ENCODE measurements at regions not wholly inside any gene's neighbourhood (a gene's known extent, or its start where the extent isn't known, plus 50 kb on each side); places are given as distances from the start of the nearest gene placed in this dataset.

DNA sequence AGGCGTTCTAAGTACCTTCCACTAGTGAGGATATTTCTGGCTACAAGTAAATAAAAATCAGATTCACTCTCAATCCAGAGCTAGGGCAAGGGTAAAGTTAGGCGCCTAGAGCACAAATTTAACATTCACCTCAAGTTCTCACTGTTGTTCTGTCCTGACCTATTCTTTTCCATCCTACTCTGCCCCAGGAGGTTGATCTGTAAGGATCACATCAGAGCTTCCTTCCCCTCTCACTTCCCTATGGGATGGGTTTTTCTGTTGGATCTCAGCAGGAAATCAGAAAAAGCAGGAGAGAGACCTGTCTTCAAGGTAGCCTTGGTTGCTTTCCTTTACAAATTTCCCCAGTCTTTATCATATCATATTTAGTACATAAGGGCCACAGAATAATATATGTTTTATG lies 316.7 kb downstream of the GABRG2 start:
- H3K27ac Mint-ChIP-seq: no peak overlapping the region
- no peak for ATAC-seq
- peaks cover 4% of the 10 kb centered on the region for H3K9me3 Mint-ChIP-seq
- H3K4me3 Mint-ChIP-seq: no peak overlapping the region
- no peaks in the 10 kb centered on the region for H3K4me1 Mint-ChIP-seq
- no peaks in the 10 kb centered on the region for H3K27me3 Mint-ChIP-seq
- no peak for DNase-seq
- H3K36me3 Mint-ChIP-seq (ENCODE audit: low read depth): no peaks in the 10 kb centered on the region

DNA sequence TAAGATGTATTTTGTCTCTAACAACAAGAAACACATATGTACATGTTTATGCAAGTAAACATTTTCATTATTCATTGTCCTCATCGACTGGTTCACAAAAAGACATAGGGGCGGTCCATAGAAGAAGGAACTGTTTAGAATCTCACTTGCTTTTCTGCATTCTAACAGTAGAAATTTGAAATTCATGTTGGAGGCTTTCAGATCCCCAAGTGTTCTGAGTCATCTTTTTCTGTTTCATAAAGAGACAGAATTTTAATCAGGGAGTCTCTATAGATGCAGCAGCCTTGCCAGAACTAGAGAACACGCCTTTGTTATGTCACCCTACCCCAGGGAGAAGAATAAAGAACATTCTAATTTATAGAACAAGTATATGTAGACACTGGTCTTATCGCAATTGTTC lies 324.3 kb downstream of the GABRG2 start:
- H3K4me1 Mint-ChIP-seq: no peaks in the 10 kb centered on the region
- H3K4me3 Mint-ChIP-seq: no peak overlapping the region

DNA sequence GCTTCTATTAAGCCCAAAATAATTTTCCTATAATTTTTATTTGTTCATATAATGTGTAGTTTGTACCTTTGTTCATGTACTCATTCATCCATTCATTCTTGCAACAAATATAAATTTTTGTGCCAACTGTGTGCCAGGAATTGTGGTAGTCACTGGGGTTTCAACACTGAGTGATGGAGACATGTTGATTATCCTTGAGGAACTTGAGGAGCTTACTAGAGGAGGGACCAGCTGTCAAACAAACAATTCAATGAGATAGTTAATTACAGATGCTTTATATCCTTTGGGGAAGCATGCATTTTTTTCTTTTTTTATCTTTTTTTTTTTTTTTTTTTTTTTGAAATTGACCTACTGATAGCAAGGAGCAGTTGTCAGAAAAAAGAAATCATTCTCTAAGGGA lies 324.8 kb downstream of the GABRG2 start:
- H3K4me3 Mint-ChIP-seq: no peak overlapping the region
- DNase-seq (no peak), ATAC-seq (no peak)
- no peaks in the 10 kb centered on the region for H3K36me3 Mint-ChIP-seq (ENCODE audit: low read depth)
- no peaks in the 10 kb centered on the region for H3K27me3 Mint-ChIP-seq
- no peak overlapping the region for H3K27ac Mint-ChIP-seq
- H3K9me3 Mint-ChIP-seq: peaks cover 21% of the 10 kb centered on the region
- H3K4me1 Mint-ChIP-seq: no peaks in the 10 kb centered on the region

More for the DNA sequence above, 324.3 kb downstream of the GABRG2 start:
- peaks cover 23% of the 10 kb centered on the region for H3K9me3 Mint-ChIP-seq
- H3K27ac Mint-ChIP-seq: no peak overlapping the region
- ATAC-seq (no peak), DNase-seq (no peak)
- H3K27me3 Mint-ChIP-seq: no peaks in the 10 kb centered on the region
- no peaks in the 10 kb centered on the region for H3K36me3 Mint-ChIP-seq (ENCODE audit: low read depth)

DNA sequence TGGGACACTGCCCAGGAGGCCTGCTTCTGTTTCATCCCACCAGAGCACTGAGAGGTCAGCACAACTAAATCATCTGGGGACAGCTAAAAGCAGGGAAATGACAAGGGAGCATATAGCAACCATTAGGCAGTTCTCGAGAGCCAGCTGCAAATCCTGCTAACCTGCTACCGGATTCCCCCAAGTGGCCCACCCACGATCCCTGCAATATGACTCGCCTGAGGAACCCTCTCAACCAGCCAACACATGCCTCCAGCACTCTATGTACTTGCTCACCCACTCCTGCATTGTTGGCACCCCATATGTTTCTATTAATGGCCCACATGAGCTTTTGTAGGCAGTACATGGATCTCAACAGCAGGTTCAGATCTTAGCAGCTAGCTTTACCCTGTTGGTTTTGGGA lies 326.0 kb downstream of the GABRG2 start:
- Mint-ChIP-seq H3K27ac (no peak overlapping the region), H3K36me3 (ENCODE audit: low read depth) (no peaks in the 10 kb centered on the region), H3K27me3 (no peaks in the 10 kb centered on the region), H3K9me3 (peaks cover 21% of the 10 kb centered on the region), H3K4me3 (no peak overlapping the region), H3K4me1 (no peaks in the 10 kb centered on the region)
- DNase-seq (no peak), ATAC-seq (no peak)

DNA sequence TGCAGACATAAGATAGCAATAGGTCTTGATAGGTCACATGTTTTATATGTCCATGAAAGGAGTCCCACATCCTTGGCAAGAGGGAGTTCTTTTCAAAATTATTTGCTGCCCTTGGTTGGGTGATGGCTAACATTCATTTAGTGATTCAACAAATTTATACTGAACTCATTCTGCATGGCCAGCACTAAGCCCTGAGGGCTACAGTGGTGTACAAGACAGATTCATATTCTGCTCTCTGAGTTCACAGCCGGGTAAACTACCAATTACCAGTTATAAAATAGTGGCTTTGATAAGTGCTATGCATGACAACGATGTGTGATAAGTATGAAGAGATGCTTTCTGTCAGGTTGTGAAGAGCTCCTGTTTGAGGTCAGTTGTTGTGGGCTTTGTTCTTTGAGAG lies 340.0 kb downstream of the GABRG2 start:
- H3K27ac Mint-ChIP-seq: no peak overlapping the region
- no peak overlapping the region for H3K4me3 Mint-ChIP-seq
- DNase-seq (no peak), ATAC-seq (no peak)
- H3K27me3 Mint-ChIP-seq: no peaks in the 10 kb centered on the region
- no peaks in the 10 kb centered on the region for H3K4me1 Mint-ChIP-seq
- H3K36me3 Mint-ChIP-seq (ENCODE audit: low read depth): no peaks in the 10 kb centered on the region
- H3K9me3 Mint-ChIP-seq: peaks cover 10% of the 10 kb centered on the region

DNA sequence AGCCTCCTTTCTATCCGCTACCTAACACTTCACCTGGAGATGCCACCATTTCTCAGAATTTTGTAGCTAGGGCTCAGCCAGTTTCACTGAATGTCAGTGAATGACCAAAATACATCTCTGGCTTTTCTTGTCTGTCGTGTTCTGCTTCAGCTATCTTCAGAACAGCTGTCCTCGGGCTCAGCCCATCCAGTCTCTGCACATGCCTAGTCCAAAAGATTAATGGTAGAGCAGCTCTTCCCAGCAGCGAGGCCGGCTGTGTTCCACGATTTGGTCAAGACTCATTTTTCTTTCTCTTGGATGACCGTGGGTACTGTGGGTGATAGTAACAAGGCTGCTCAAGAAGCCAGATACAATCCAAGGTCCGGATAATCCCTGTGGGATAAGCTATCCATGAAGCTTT lies 342.8 kb downstream of the GABRG2 start:
- ATAC-seq (no peak), DNase-seq (no peak)
- Mint-ChIP-seq H3K27me3 (no peaks in the 10 kb centered on the region), H3K4me1 (no peaks in the 10 kb centered on the region), H3K27ac (no peak overlapping the region), H3K9me3 (peaks cover 11% of the 10 kb centered on the region), H3K4me3 (no peak overlapping the region), H3K36me3 (ENCODE audit: low read depth) (no peaks in the 10 kb centered on the region)

DNA sequence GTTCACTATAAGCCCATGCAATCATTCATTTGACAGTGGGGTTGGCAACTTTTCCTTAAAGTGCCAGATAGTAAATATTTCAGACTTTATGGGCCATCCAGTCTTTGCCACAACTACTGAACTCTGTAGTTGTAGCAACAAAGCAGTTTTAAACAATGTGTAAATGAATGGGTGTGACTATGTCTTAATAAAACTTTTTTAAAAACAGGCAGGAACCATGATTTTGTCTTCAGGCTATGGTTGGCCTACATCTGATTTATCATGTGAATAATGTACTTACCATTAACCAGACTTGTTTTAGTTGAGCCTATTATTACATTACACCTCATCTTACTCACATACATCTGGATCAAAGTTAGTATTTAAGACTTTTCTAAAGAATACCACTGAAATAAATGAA lies 361.6 kb downstream of the GABRG2 start:
- DNase-seq: no peak
- Mint-ChIP-seq H3K27ac (no peak overlapping the region), H3K4me1 (no peaks in the 10 kb centered on the region), H3K9me3 (no peaks in the 10 kb centered on the region), H3K4me3 (no peak overlapping the region), H3K27me3 (no peaks in the 10 kb centered on the region), H3K36me3 (ENCODE audit: low read depth) (no peaks in the 10 kb centered on the region)
- no peak for ATAC-seq

DNA sequence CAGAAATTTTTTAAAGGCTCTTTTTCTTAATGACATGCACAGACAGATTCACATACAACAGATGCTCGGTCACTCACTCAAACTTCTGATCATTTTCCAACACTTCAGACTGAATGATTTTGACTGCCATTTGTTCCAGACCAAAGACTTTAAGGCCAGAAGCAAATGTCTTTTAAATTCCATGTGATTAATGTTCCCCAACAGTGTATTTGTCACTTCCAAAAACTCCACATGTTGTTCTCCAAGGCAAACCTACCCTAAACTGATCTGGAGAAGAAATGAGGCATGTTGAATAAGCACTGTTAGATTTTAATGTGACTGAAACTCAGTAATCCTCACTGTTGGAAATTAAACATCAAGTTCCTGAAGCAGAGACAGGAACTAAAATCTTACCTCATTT lies 366.7 kb downstream of the GABRG2 start:
- Mint-ChIP-seq H3K27me3 (no peaks in the 10 kb centered on the region), H3K27ac (no peak overlapping the region), H3K9me3 (peaks cover 18% of the 10 kb centered on the region), H3K4me1 (no peaks in the 10 kb centered on the region), H3K4me3 (no peak overlapping the region), H3K36me3 (ENCODE audit: low read depth) (no peaks in the 10 kb centered on the region)
- ATAC-seq: no peak
- no peak for DNase-seq

DNA sequence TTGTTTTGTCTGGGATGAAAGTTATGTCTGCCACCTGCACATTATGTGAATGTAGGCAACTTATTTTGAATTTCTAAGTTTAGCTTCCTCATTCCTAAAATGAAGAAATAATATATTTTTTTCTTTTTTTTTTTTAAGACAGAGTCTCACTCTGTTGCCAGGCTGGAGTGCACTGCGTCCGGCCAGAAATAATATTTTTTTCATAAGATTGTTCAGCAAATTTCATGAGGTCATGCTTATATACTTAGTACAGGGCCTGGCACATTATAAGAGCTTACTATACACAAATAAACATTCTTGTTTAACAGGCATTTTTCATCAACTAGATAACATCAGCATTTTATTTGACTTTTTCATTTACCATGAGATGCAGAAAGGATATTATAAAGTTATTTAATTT lies 368.5 kb downstream of the GABRG2 start:
- peaks cover 23% of the 10 kb centered on the region for H3K9me3 Mint-ChIP-seq
- H3K27ac Mint-ChIP-seq: no peak overlapping the region

DNA sequence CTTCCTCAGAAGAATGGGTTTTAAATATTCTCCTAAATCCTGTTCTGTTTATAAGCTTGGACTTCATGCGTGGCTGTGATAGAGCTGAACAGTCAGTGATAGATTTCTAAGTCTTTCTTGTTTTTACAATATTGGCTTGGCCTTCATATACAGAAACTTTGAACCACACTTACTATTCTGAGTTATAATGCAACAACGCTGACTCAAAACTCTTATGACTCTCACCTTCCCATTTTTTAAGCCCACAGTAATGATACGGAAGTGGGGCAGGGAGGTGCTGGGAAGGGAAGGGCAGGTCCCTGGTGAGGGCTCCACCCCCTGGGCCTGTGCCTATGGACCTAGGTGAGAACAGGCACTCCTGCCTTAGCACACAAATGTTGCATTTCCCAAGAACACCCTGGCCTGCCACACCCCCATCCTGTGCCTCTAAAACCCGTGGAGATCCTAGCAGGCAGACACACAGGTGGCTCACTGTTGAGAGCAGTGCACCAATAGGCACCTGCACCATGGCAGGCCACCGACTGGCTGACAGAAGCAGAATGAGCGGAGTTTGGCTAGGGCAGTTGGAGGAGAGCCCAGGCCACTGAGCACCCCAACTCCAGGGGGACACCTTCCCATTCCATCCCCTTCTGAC lies 376.7 kb downstream of the GABRG2 start:
- Mint-ChIP-seq H3K4me3 (no peak overlapping the region), H3K27me3 (no peaks in the 10 kb centered on the region), H3K36me3 (ENCODE audit: low read depth) (no peaks in the 10 kb centered on the region), H3K4me1 (no peaks in the 10 kb centered on the region), H3K27ac (no peak overlapping the region), H3K9me3 (peaks cover 5% of the 10 kb centered on the region)
- DNase-seq: no peak
- ATAC-seq: no peak

More for the DNA sequence above, 368.5 kb downstream of the GABRG2 start:
- H3K36me3 Mint-ChIP-seq (ENCODE audit: low read depth): no peaks in the 10 kb centered on the region
- ATAC-seq: no peak
- no peaks in the 10 kb centered on the region for H3K27me3 Mint-ChIP-seq
- DNase-seq: no peak
- H3K4me3 Mint-ChIP-seq: no peak overlapping the region
- no peaks in the 10 kb centered on the region for H3K4me1 Mint-ChIP-seq

DNA sequence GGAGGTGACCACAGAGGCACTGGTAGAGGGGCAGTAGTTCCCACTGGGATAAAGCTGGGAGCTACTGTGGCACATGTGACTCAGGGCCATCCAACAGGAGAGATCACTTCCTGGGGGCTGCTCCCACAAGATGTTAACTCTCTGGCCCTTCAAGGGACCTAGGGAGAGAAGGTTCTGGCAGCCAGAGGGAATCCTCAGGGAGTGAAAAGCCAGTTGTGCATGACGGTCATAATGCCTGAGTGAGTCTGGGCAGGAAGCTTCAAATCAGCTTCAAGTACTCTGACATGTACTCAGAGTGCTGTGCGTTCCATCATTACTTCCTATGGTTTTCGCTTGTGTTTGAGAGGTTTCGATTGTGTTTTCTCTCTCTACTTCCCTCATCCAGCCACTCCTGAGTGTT lies 388.5 kb downstream of the GABRG2 start:
- DNase-seq (no peak), ATAC-seq (no peak)
- H3K4me1 Mint-ChIP-seq: no peaks in the 10 kb centered on the region
- H3K9me3 Mint-ChIP-seq: peaks cover 25% of the 10 kb centered on the region
- H3K4me3 Mint-ChIP-seq: no peak overlapping the region
- no peaks in the 10 kb centered on the region for H3K27me3 Mint-ChIP-seq
- H3K36me3 Mint-ChIP-seq (ENCODE audit: low read depth): no peaks in the 10 kb centered on the region
- no peak overlapping the region for H3K27ac Mint-ChIP-seq

DNA sequence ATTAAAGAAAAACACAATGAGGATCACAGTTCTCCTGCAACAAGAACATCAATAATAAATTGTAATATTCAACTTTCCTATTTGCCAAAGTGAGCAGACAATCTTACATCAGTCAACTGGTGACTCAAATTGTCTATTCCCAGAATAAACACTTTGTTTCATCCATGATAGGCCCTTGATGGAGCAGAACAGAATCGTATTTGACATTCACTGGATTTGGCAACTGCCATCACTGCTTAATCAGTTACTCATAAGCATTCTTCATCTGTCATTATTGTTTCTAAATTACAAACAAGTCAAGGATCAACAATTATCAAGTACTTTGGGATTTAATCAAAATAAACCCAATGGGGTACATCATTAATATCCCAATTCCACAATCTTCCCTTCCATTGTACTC lies 398.4 kb downstream of the GABRG2 start:
- Mint-ChIP-seq H3K27me3 (no peaks in the 10 kb centered on the region), H3K9me3 (peaks cover 12% of the 10 kb centered on the region), H3K27ac (no peak overlapping the region), H3K4me3 (no peak overlapping the region), H3K36me3 (ENCODE audit: low read depth) (no peaks in the 10 kb centered on the region), H3K4me1 (no peaks in the 10 kb centered on the region)
- DNase-seq: no peak
- ATAC-seq: no peak

DNA sequence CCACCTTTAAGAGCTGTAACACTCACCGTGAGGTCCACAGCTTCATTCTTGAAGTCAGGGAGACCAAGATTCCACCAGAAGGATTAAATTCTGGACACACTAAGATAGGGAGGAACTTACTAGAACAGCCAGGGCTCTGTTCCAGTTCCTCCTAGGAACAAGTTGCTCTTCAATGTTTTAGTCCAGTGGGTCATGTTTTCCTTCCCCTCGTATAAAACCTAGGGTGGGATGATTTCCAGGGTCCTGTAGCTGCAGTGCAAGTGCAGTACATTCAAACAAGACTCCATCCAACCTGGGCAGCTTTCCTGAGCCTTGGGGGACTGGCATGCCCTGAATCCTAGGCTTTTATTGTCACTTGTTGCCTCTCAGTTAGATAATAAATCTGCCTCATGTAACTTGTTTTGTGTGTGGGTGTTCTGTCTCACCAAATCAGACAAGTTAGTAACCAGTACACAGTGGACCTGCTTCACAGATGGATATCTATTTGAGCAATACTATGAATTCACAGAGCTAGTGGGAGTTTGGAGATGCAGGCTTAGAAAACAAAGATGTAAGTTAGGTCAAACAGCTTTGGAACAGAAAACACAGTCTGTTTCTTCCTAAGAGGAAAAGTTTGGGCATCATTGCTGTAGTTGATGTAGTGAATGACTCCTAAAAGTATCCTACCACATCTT lies 405.6 kb downstream of the GABRG2 start:
- H3K9me3 Mint-ChIP-seq: no peaks in the 10 kb centered on the region
- no peaks in the 10 kb centered on the region for H3K36me3 Mint-ChIP-seq (ENCODE audit: low read depth)
- no peaks in the 10 kb centered on the region for H3K27me3 Mint-ChIP-seq
- no peaks in the 10 kb centered on the region for H3K4me1 Mint-ChIP-seq
- no peak for ATAC-seq
- DNase-seq: no peak
- H3K27ac Mint-ChIP-seq: no peak overlapping the region
- H3K4me3 Mint-ChIP-seq: no peak overlapping the region

DNA sequence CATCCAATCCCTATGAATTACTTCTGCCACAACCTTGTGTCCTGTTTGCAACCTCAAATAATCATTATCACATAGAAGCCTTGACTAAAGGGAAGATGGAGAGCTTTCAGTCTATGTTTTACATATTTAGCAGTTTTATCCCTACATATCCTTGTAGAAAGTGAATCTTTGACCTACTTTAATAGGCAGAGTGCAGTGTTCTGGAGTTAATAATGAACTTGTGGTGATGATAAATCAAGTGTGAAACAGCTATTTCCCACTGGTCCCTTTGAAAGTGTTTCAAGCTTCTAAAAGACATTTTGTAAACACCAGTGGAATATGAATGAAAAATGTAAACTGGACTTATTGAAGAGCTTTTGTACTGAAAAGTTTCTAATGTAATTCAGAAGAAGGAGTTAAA lies 406.7 kb downstream of the GABRG2 start:
- Mint-ChIP-seq H3K36me3 (ENCODE audit: low read depth) (no peaks in the 10 kb centered on the region), H3K9me3 (no peaks in the 10 kb centered on the region), H3K4me3 (no peak overlapping the region), H3K27me3 (no peaks in the 10 kb centered on the region), H3K27ac (no peak overlapping the region), H3K4me1 (no peaks in the 10 kb centered on the region)
- DNase-seq (no peak), ATAC-seq (no peak)

DNA sequence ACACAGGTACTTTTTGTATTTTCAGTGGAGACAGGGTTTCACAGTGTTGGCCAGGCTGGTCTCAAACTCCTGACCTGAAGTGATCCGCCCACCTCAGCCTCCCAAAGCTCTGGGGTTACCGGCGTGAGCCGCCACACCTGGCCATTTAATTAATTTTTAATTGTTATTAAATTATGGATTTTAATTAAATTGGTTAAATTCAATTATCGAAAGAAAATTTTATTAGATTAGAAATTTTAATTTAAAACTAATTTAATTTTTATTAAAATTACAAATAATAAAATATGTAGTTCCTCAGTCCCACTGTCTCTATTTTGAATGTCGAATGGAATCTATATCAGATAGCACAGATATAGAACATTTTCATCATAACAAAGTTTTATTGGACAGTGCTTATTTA lies 416.5 kb downstream of the GABRG2 start:
- no peak for DNase-seq
- no peak overlapping the region for H3K4me3 Mint-ChIP-seq
- ATAC-seq: no peak
- H3K36me3 Mint-ChIP-seq (ENCODE audit: low read depth): no peaks in the 10 kb centered on the region
- H3K4me1 Mint-ChIP-seq: no peaks in the 10 kb centered on the region
- H3K27ac Mint-ChIP-seq: no peak overlapping the region
- H3K9me3 Mint-ChIP-seq: peaks cover 11% of the 10 kb centered on the region
- H3K27me3 Mint-ChIP-seq: no peaks in the 10 kb centered on the region

DNA sequence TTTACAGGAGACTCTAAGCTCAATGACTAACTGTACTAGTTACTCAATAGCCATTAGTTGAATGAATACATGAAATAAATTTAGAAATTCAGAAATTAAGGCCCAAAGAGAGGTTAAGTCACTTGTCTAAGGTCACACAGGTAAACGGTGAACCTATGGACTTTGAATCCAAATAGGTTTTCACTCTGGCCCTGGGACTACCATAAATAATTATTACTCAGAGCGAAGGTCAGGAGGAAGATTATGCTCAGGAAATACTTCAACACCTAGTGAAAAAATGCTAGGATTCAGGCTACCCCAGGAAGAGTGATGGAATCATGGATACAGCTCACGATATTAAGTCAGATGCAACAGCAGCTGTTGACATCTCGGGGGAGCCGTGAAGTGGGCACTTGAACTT lies 417.4 kb downstream of the GABRG2 start:
- no peaks in the 10 kb centered on the region for H3K27me3 Mint-ChIP-seq
- no peak for DNase-seq
- H3K9me3 Mint-ChIP-seq: peaks cover 11% of the 10 kb centered on the region
- no peak overlapping the region for H3K4me3 Mint-ChIP-seq
- ATAC-seq: no peak
- H3K4me1 Mint-ChIP-seq: no peaks in the 10 kb centered on the region
- no peak overlapping the region for H3K27ac Mint-ChIP-seq
- no peaks in the 10 kb centered on the region for H3K36me3 Mint-ChIP-seq (ENCODE audit: low read depth)
